NCI-H1417 (cell line): ENCODE measurements at regions not wholly inside any gene's neighbourhood (a gene's known extent, or its start where the extent isn't known, plus 50 kb on each side); places are given as distances from the start of the nearest gene placed in this dataset.

Experiments
- DNase-seq, 3 experiments: peaks; one replicate each; lab custom pipeline; 2025; lab: John Stamatoyannopoulos, UW

- DNase-seq: peak in 1 of 3 experiments; percentile 10
Observed at GRCh38 chr4:32988165-32988811, 2268.1 kb downstream of the PCDH7 start.

DNA sequence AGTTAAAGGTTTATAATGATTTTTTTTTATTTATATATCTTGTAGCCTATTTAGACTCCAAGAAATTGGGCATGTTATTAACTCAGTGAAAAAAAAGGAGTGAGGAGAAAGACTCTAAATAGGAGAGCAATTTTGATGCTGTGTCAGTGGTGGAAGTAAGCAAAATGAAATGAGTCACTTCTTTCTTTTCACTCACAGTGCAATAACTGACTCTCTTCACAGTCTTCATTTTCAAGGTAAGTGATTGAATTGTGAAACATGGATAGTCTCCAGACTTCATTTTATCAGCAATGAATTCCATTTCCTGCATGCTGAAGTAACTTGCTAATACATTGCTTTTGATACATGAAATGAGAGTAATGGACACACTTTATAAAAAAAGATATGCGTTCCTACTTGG is 2271.5 kb downstream of the PCDH7 start:
- DNase-seq: no peak

GRCh38 chr4:32994981-32995881 is 2275.1 kb downstream of the PCDH7 start:
- DNase-seq: no peak

- no peak for DNase-seq
Observed at GRCh38 chr4:33013282-33013681, 2293.1 kb downstream of the PCDH7 start.

- peak in 1 of 3 experiments; percentile 28 for DNase-seq
Observed at GRCh38 chr4:33025236-33025635, 2305.1 kb downstream of the PCDH7 start.

GRCh38 chr4:33029976-33030375 is 2309.8 kb downstream of the PCDH7 start:
- DNase-seq: no peak

DNA sequence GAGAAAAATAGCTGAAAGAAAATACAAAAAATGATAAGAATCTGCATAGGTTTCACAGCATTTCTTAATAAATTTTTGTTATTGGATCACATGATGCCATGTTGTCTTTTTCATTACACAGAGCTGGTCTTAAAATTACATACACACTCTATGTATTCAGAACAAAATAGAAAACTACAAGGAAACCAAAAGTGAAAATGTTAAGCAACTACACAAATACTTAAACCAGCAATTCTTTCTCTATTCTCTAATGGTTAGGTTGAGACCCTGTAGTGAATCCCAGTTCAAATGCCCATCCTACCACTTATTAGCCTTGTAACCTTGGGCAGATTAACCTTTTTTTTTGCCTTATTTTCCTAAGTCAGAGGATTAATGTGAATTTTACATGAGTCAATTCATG is 2311.2 kb downstream of the PCDH7 start:
- DNase-seq: no peak

DNA sequence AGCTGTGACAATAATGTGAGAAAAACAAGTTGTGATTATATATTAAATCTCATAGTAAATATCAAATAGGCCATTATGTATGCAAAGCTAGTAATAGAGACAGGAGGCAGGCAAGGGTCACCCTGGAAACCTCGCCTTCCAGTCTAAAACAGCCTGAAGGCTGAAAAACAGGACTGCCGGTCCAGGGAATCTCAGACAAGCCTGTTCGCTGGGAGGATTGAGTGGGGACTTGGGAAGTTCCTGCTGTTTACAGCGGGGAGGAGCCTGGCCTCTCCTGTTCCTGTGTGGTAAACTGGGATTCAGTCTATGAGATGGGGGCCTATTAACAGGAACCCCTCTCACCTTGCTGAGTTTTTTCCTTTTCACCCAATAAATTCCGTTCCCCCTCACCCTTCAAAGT is 2317.3 kb downstream of the PCDH7 start:
- DNase-seq: peak in 2 of 3 experiments; percentile 15 to 28

DNA sequence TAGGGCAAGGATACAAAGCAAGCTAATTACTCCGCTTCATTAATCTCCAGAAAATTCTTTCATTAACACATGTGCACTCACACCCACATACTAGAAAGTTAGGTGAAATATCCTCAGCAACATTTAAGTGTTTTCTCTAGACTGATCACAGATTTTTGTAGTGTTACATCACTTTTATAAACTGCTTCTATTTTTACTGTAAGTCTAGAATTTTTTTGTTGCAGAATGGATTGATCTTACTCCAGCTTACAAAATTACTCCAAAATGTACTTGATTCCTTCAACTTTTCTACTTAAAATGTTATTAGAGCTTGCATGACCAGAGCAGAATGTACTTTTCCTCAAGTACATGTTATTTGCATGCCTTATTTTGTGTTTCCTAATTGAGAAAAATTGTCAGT is 2325.2 kb downstream of the PCDH7 start:
- DNase-seq: no peak

- DNase-seq: no peak
Observed at GRCh38 chr4:33052241-33052640, 2332.1 kb downstream of the PCDH7 start.

DNA sequence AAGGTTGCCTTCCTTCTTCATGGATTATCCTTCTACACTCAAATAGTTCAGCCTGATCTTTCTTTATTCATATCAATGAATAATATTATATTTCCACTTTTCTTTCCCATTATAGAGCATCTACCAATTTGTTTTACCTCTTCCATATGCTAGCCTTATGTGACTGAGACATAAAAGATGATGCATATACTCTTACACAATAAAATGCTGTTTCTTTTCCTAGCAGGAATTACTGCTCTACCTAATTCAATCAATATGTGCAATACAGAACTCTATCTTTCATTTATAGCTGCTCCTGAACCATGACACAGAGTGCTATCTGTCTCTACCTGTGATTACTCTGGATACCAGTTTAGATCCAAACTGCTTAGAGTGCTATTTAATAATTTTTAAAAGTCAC is 2334.0 kb downstream of the PCDH7 start:
- DNase-seq: no peak

GRCh38 chr4:33054656-33055196 is 2334.6 kb downstream of the PCDH7 start:
- DNase-seq: no peak

DNA sequence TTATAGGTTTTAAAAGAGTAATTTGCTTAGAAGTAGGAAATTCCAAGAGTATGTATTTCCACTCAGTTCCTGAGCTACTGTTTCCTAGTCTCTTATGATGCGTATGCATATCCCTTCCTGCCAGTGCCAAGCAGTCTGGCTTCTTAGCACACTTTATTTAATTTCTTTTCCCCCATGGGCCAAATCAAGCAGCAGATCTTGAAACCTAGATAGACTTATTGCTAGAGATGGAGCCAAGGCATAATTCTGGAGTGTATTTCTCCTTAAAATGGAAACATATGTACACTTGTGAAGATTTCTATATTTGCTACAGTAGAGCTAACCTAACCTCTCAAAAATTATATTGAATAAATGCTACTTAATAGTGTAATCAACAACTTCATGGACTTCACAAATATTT is 2337.6 kb downstream of the PCDH7 start:
- no peak for DNase-seq

GRCh38 chr4:33058998-33059397 is 2338.8 kb downstream of the PCDH7 start:
- DNase-seq: no peak

DNA sequence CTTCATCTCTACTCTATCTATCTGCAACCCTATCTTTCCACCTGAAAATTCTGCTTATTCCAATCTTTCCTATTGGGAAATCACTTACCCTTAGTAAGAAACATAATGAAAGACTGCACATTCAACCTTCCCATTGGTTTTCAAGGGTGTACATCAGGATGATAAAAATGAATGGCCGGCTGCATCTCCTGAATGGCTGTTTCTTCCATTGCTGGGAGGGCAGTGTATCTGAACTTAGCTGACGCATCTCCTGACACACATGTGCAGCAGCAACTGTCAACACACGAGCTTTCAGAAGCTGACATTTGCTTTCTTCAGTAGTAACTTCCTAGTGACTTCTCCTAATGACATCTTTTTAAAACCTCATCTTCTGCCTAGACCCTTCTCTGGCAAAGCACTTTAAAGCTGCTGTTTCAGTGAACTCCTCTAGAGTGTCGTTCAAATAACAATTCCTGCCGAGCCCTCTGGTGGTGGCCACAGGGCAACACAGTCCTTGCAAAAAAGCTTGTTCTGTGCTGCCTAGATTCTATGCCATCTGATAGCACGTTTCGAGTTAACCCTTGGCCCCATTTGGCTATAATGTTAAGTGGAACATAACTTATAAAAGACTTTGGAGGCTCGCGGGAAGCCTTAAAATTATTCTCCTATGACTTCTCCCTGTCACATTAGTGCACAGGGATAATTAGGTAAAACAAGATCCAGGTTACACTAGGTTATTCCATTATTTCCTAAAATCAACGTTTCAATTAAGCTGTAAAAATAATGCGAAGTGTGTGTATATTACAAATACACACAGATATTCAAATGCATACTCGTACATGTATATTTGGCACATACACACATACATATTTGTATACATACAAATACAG is 2340.7 kb downstream of the PCDH7 start:
- DNase-seq: peak; percentile 24 to 65 (median 36)

DNA sequence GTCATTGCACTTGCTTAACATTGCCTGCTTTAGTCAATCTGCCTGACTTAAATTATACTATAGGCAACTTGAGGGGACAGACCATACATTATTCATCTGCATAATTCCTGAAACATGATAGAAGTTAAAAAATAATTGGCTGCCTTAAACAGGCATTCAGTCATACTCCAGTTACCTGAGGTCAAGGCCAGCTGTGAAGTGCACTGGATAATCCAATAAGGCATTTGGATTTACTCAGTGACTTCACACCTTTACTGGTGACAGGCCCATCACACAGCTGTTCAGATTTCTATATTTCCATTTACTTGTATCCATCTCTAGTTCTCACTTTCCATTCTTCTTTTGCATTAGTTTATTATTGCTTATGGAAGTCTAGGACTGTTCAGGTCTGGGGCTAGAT is 2341.6 kb downstream of the PCDH7 start:
- DNase-seq: no peak

DNA sequence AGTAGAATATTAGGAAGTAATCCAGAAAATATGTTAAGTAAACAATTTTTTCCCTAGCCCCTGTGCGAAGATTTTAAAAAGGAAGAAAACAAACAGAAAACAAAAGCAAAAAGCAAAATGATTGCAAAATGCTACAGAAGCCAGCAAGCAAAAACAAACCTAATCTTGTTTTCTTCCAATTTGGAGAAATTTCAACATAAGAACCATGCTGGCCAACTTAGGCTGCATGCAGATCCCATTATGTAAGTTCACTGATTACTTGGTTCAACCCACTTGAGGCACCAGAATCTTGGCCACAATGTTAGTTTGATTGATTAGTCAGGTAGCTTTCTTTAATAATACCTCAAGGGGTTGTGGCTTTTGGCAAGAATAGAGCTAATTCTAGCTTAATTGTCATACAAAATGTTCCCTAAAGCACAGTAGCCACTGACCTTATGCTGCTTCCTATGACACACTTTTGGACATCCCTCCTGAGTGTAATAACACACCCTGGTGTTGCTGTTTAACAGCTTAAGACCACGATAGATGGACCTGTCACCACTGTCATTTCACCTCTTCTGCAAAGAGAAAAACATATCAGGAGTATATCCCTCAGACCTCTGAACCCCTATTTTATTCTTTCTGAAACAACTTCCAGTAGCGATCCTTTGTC is 2342.1 kb downstream of the PCDH7 start:
- no peak for DNase-seq

DNA sequence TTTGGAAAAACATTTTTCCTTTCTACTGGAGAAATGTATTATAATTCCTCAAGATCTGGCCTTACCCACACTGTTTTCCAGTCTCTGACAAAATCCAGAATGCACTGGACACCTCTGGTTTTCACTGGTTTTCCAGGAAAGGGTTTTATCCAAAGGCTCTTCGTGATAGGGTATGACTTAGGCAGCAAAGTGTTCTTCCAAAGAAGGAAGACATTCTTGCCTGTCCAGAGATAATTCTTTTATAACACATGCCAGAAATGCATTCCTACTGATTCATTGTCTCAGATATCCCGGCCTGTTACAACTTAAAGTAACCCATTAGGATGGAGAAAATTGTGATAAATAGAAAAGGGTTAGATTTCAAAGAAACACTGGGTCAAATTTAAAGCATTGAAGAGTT is 2343.1 kb downstream of the PCDH7 start:
- DNase-seq: no peak

GRCh38 chr4:33064238-33064637 is 2344.1 kb downstream of the PCDH7 start:
- DNase-seq: no peak

- no peak for DNase-seq
Observed at GRCh38 chr4:33065749-33066148, 2345.6 kb downstream of the PCDH7 start.

DNA sequence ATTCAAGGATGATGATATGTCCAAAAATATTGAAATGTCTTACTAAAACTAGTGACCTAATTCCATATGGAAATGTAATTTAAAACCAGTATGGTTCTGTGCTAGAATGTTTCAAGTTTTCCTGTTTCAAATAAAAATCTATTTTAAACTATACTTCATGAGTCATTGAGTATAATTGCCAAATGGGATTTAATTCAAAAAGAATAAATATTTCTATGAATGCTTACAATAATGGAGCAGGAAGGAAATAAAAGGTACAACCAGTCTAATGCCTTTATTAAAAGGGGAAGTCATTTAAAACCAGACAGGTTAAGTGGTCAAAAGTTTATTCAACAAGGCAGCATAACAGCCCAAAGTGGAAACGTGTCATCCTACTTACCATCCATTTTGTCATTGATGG is 2347.1 kb downstream of the PCDH7 start:
- DNase-seq: no peak

- DNase-seq: no peak
Observed at GRCh38 chr4:33068539-33068938, 2348.4 kb downstream of the PCDH7 start.
